GM18868 (cell line): ENCODE measurements at regions not wholly inside any gene's neighbourhood (a gene's known extent, or its start where the extent isn't known, plus 50 kb on each side); places are given as distances from the start of the nearest gene placed in this dataset.

Experiments
- ATAC-seq: cut with Tn5 transposase; IDR thresholded peaks from one replicate; pipeline ENCODE4 v1.9.1; 2021; ENCODE audit warnings: mild to moderate bottlenecking, moderate library complexity; ENCODE audit not compliant: unreplicated experiment

- ATAC-seq = no peak
Observed at GRCh38 chr18:61950371-61950770, 57.6 kb upstream of the RNF152 start.

GRCh38 chr18:61949946-61950345 lies 57.1 kb upstream of the RNF152 start:
- no peak for ATAC-seq

GRCh38 chr18:61948846-61949438 lies 56.1 kb upstream of the RNF152 start:
- ATAC-seq = no peak

GRCh38 chr18:61948281-61948741 lies 55.5 kb upstream of the RNF152 start:
- ATAC-seq = no peak

- ATAC-seq = no peak
Observed at GRCh38 chr18:61946449-61946848, 53.6 kb upstream of the RNF152 start.

- ATAC-seq = no peak
Observed at GRCh38 chr18:61943175-61943964, 50.6 kb upstream of the RNF152 start.
